Glutamatergic neuron (in vitro differentiated cells): ENCODE measurements at regions not wholly inside any gene's neighbourhood (a gene's known extent, or its start where the extent isn't known, plus 50 kb on each side); places are given as distances from the start of the nearest gene placed in this dataset.

Experiments used
- DNase-seq: peaks from one replicate; pipeline ENCODE4 v3.0.0; 2022
- H3K27ac Mint-ChIP-seq: one replicate; pipeline ENCODE4 v1.8.0; 2020; ENCODE audit warnings: mild to moderate bottlenecking, mixed read lengths, inconsistent platforms; ENCODE audit not compliant: unreplicated experiment
- H3K27me3 Mint-ChIP-seq: one replicate; pipeline ENCODE4 v1.8.0; 2020; ENCODE audit warnings: mild to moderate bottlenecking, moderate library complexity, mixed read lengths, inconsistent platforms; ENCODE audit not compliant: unreplicated experiment
- H3K36me3 Mint-ChIP-seq: one replicate; pipeline ENCODE4 v1.8.0; 2020; ENCODE audit warnings: mild to moderate bottlenecking, mixed read lengths, inconsistent platforms; ENCODE audit not compliant: unreplicated experiment
- H3K4me1 Mint-ChIP-seq: one replicate; pipeline ENCODE4 v1.8.0; 2020; ENCODE audit warnings: mild to moderate bottlenecking, low read depth, mixed read lengths, inconsistent platforms; ENCODE audit not compliant: unreplicated experiment
- H3K4me3 Mint-ChIP-seq: one replicate; pipeline ENCODE4 v1.8.0; 2020; ENCODE audit warnings: mild to moderate bottlenecking, mixed read lengths, inconsistent platforms; ENCODE audit not compliant: unreplicated experiment
- H3K9me3 Mint-ChIP-seq: one replicate; pipeline ENCODE4 v1.8.0; 2020; ENCODE audit warnings: mild to moderate bottlenecking, moderate library complexity, mixed read lengths, inconsistent platforms; ENCODE audit not compliant: unreplicated experiment
- CTCF ChIP-seq: fragments of 200-600 bp; sonication (generic); IDR thresholded peaks from one replicate; pipeline ENCODE4 v1.5.0; 2021; ENCODE audit not compliant: partially characterized antibody, unreplicated experiment

GRCh38 chr22:27011133-27011532 is 353.7 kb downstream of the MIAT start:
- no peak overlapping the region for H3K27ac Mint-ChIP-seq
- H3K9me3 Mint-ChIP-seq = no peaks in the 10 kb centered on the region
- peaks cover 4% of the 10 kb centered on the region for H3K27me3 Mint-ChIP-seq
- no peaks in the 10 kb centered on the region for H3K36me3 Mint-ChIP-seq
- no peak for DNase-seq
- TF ChIP-seq CTCF = no peak
- H3K4me3 Mint-ChIP-seq = no peak overlapping the region
- no peaks in the 10 kb centered on the region for H3K4me1 Mint-ChIP-seq

GRCh38 chr22:27011717-27012116 is 354.3 kb downstream of the MIAT start:
- Mint-ChIP-seq H3K27ac (no peak overlapping the region), H3K4me3 (no peak overlapping the region), H3K27me3 (peaks cover 4% of the 10 kb centered on the region), H3K9me3 (no peaks in the 10 kb centered on the region), H3K36me3 (no peaks in the 10 kb centered on the region), H3K4me1 (no peaks in the 10 kb centered on the region)
- no peak for TF ChIP-seq CTCF
- no peak for DNase-seq

- Mint-ChIP-seq H3K27ac (no peak overlapping the region), H3K9me3 (no peaks in the 10 kb centered on the region)
- DNase-seq = no peak
These were observed 362.4 kb downstream of the MIAT start for GRCh38 chr22:27019827-27020226.

GRCh38 chr22:27022274-27022895 is 365.0 kb downstream of the MIAT start:
- no peaks in the 10 kb centered on the region for H3K36me3 Mint-ChIP-seq
- no peak overlapping the region for H3K27ac Mint-ChIP-seq
- TF ChIP-seq CTCF = no peak

More at GRCh38 chr22:27019827-27020226, 362.4 kb downstream of the MIAT start:
- H3K36me3 Mint-ChIP-seq = no peaks in the 10 kb centered on the region
- no peak overlapping the region for H3K4me3 Mint-ChIP-seq
- no peak for TF ChIP-seq CTCF
- peaks cover 3% of the 10 kb centered on the region for H3K27me3 Mint-ChIP-seq
- H3K4me1 Mint-ChIP-seq = peaks cover 4% of the 10 kb centered on the region

GRCh38 chr22:27022896-27023361 is 365.5 kb downstream of the MIAT start:
- no peaks in the 10 kb centered on the region for H3K36me3 Mint-ChIP-seq
- peaks cover 1% of the 10 kb centered on the region for H3K9me3 Mint-ChIP-seq
- DNase-seq = no peak
- no peak overlapping the region for H3K4me3 Mint-ChIP-seq
- no peak overlapping the region for H3K27ac Mint-ChIP-seq
- H3K27me3 Mint-ChIP-seq = peaks cover 3% of the 10 kb centered on the region
- no peak for TF ChIP-seq CTCF
- H3K4me1 Mint-ChIP-seq = peaks cover 4% of the 10 kb centered on the region

More at GRCh38 chr22:27022274-27022895, 365.0 kb downstream of the MIAT start:
- Mint-ChIP-seq H3K27me3 (peaks cover 3% of the 10 kb centered on the region), H3K9me3 (peaks cover 1% of the 10 kb centered on the region), H3K4me3 (no peak overlapping the region), H3K4me1 (peaks cover 4% of the 10 kb centered on the region)
- DNase-seq = no peak
